Brain pericyte (primary cell): ENCODE measurements at regions not wholly inside any gene's neighbourhood (a gene's known extent, or its start where the extent isn't known, plus 50 kb on each side); places are given as distances from the start of the nearest gene placed in this dataset.

ENCODE experiments used
- DNase-seq: peaks from one replicate; pipeline ENCODE4 v3.0.0-alpha.2; 2012; ENCODE audit warnings: low read depth, low spot score

DNA sequence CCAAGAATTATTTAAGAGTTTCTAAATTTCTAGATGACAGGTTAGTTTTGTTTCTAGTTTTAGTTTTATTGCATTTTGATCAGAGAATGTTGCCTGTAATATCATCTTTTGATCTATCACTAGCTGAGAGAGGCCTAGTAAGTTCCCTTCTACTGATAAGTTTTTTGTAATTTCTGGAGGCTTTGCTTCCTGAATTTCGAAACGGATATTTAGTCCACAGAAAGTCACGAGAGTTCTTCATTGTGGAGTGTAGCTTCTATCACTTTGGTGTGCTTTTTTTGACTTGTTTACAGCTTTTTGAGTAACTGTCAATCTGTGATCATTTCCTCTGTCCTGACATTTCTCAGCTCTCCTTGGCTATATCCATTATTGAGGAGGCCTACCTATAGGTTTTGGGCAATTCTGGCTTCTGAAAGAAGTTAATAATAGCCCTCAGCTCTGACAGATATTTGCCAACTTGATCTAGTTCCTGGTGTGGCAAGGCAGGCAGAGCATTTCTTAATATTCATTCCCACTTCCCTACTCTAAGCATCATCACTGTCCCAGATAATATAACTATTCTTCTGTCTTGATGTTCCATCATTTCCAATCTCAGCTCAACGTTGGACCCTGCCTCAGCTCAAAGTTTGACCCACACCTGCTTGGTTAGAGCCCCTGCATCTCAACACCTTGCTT, 171.3 kb downstream of the BLID start:
- DNase-seq = no peak

DNA sequence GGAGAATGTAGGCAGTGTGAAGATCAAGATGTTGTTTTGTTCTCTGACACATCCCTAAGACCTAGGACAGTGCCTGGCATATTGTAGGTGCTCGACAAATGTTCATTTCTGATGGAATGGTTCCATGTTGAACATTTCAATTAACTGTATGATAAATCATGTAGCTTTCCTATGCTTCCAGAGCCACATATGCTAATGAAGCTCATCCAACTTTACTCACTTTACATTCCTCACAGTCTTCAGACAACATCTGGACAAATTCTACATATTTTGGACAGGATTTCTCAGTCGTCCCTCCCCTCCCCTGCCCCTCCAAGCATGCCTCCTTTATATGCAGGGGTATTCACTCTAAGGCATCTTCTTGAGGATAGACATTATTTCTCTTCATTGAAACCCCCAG, 177.9 kb downstream of the BLID start:
- no peak for DNase-seq

DNA sequence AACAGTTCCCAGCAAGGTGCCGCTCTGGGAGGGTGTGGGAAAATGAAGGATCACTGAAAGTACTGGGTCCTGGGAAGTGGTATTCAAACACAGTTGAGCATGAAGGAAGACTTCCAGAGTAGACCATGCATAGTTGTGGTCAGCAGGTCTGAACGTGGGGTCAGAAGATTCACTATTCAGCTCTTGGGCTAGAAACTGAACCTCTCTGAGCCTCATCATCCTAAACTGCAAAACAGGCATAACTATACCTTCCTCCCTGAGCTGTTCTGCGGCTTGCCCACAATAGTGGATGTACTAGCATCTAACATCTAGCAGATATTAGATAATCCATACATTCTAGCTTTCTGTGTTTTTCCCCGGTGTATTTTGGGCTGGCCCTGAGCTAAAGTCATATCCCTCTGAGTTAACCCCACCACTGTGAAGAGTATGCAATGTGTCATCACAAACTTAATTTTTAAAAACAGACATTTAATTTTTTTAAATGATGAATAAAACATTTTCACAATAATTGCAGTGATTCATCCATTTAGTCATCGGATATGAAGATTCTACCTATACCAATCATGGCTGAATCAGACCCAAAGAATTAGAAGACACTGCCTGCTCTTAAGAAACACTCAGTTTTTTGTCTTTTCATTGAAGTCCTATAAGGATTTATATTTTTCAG, 179.1 kb downstream of the BLID start:
- DNase-seq = no peak

DNA sequence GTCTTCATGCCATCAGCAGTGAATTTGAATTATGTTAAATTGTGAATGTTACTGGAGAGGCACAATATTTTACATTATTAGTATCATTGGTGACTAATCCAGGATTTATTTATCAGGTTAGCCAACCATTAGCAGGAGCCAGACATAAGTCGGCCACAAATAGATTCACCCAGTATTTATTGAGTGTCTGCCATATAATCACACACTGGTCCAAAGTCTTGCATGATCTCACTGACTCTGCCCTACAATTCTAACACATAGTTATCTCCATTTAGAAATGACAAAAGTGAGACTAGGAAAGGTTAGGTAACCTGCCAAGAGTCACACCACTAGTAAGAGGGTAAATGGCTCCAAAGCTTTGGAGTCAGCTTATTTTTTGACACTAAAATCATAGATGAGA, 179.6 kb downstream of the BLID start:
- no peak for DNase-seq

DNA sequence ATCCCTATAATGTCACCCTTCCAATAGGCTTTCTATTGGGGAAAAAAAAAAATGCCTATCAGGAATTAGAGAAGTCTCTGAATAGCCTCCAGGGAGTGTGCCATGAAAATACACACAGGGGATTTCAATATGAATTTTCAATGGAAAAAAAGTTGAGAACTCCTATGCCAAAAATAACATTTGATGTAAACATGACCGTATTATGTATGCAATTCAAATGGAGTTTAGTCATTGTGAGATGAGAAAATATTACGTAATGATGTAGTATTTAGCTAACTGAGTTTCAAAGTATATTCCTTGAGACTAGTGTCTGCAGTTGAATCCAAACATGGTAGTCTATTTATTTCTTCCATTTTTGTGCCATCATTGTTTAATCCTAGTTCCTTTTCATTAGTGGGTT, 182.3 kb downstream of the BLID start:
- peak; percentile 6 for DNase-seq

DNA sequence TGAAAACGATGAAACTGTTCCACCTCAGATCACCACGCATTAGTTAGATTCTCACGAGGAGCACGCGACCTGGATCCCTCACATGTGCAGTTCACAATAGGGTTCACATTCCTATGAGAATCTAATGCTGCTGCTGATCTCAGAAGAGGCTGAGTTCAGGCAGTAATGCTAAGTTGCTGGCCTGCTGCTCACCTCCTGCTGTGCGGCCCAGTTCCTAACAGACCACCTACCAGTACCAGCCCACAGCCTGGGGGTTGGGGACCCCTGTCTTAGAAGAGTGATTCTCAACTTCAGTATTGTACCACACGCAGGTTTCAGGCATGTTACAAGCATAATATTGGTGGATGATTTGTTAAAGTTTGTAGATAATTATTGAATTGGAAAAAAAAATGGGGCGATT, 182.7 kb downstream of the BLID start:
- DNase-seq = peak; percentile 11

DNA sequence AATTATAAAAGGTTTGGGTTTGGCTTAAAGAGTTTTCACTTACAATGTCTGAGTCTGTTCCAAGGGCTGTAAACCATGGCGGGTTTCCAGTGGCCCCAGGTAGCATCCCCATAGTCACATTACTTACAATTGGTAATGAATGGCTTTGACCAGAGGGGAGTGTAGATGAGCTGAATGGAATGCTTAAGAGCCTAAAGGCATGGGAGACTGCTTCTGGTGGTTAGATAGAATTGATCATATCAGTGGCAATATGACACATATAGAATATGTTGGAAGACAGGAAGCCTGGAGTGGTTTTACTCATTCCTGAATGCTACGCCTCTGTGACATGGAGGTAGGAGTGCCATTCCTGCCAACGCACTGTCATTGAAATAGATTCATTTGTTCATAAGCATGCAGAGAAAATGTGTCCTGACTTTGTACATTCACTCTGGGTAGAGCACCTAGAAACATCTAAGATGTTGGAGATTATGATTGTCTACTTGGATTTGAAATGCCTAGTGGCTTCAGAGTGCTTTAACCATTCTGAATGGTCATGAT, 183.3 kb downstream of the BLID start:
- DNase-seq = no peak

DNA sequence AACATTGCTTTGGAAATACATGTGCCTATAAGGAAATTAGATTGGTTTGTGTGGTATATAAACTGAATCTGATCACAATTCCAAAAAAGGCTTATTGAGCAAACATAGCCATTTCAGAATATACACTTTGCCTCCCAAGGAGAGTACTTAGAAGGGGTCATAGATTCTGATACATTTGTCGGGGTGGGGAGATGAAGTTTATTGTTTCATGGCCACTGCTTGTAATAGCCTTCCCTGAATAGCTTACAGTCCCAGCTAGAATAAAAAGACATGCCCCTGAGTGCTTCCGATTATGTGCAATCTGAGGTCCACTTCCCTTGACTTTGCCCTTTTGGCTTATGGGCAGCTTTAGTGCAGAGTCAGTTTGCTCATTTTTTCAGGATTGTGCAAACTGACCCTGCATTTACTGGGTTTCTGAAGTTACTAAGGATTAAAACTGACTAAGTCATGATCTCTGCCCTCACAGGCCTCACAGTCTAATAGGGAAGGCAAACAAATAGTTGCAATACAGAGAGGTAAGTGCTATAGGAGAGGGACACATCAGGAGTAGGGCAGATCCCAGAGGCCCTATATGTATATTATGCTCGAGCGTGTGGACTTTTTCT, 184.2 kb downstream of the BLID start:
- DNase-seq = no peak

DNA sequence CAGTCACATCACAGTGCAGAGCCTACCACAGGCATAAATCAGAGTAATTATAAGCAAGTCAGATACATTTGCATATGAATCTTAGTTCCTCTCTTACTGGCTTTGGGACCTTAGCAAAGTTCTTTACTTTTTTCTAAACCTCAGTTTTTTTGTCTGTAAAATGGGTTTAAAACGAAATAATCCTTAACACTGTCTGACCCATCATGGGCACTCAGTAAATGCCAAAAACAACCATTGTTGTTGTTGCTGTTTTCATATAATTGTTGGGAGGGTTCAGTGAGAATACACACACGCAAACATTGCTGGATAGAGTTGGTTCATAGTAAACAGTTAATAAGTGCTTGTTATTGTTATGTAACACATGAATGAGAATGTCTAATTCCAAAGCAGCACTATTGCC, 184.9 kb downstream of the BLID start:
- no peak for DNase-seq

DNA sequence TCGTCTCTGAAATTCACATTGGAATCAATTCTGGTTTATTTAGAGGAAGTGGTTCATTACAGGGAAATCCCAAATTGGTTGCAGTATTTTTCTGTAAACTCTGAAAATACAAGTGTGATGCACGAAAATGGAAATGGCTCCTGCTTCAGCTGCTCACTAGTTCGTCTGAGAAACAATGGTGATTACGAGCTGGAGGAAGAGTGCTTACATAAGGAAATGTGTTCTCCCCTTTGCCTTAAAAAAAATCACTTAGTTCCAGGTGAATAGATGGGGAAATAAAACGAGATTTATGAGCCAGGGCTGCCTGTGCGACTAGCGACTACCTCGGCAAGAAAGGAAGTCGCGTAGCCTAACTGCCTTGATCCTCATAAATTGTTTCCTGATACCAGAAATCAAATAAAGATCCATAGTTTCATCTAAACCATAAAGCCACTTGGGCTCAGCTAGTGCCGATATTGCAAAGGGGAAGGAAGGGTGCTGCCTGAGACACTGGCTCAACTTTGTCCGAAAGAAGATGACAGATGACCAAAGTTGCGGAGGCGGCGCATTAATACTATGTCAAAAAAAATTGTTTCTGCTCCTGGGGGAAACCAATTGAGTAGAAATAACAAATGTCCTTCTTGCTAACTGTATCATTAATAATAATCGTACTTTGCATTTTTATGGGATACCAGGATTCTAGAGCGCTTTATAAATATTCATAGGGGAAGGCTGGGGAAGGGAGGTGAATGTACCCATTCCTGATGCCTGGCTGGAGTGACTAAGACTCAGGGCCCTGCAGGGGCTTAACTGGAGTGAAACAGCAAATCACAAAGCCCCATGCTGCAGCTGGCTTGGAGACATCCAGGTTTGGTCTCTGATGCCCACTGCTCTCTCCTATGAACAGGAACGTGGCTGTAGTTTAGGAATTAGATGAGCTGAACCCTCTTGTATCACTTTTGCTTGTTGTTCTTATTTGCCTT, 185.7 kb downstream of the BLID start:
- no peak for DNase-seq

DNA sequence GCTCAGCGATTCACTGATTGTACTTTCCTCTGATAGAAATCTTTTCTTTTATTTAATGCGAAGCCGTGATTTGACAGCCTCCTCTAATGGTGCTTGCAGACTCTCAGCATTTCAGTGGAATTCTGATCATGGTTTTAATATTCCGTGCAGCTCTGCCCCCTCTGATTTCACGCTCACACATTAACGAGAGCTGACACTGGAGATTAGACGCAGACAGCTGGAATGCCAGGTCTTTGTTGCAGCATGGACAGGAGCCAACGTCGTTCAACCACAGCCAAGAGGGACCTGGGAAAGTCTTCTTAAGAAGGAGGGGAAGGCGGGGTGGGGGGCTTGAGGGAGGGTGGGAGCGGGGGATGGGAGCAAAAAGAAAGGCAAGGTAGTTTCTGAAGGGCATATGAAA, 186.4 kb downstream of the BLID start:
- no peak for DNase-seq

DNA sequence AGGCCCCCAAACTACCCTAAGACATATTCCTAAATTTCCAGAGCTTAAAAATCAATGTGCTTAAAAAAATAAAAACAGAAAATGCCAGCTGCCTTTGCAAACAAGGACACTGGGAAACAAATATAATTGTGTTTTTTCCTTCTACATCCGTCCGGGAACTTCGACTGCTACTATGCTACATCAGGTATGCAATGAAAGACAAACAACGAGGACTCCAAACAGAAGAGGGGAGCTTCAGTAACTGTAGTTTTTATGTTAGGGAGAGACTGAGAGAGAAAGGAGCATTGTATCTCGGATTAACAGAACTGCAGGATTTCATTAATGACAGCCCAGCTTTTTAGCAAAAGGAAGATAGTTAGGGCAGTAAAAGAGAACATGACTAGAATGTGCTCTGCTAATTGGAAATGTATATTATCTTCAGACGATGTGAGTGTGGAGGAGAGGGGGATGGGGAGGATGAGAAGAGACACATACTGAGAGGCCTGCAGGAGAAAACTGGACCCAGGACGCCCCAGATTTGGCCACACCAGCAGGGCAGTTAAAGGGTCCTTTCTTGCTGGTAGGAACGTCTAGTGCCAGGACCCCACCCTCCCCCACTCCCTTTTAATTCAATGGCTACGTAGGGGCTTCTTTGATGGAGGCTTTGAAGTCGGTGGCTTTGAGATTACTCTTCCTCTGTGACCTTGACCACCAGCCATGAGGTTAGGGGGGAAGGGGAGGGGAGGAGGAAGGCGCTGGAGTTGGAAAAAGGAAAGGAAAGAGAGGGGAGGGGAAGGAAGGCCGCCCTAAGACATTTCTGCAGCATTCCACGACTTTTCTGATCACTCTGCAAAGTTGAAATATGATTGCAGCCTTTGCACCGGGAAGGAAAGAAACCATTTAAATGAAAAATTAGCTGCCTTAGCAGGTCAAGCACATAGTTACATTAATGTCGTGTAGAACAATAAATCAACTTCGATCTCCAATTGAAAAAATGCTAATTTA, 187.1 kb downstream of the BLID start:
- no peak for DNase-seq

DNA sequence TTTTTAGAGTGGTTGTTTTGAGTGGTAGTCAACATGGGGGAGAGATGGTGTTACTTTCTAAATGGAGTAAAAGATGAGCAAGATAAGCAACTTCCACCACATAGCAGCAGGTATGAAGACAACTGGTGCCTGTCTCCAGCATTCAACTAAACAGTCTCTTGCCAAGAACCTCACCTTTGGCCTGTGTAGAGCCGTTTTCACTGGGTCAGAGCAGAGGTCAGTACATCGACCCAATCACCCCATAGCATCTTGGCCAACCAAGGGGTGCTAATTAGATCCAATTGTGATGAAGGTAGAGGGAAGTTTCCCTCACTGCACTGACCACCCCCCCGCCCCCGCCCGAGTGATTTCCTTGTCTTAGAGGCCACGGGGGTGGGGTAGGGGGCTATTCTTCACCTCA, 188.2 kb downstream of the BLID start:
- DNase-seq = no peak

DNA sequence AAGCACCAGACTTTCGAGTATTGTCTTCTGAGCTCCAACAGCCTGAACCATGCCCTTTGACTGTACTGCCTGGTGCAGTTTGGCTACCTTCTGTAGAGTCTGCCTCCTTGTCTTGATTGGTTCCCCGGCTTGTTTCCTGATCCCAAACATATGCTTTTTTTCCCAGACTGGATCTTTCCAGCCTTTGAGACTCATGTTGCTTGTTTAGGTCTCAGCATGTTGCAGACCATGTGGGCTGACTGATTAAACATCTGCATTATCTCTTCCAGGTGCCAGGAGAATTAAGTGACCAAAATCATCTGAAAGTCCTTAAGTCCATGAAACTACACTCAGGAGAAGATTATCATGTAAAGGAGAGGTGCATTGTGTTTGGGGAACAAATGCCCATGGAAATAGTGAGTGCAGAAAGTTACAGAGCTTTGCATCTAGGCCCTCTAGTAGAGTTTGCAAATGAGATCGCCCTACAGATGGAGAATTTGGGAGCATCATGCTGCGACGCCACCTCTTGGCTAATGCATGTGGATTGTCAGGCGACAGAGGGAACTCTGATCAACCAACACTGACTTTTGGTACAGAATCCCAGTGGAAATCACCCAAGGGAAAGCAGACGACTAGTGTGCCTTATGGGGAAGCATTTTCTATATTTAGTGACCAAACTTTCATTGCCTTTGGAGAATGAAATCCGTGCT, 188.8 kb downstream of the BLID start:
- DNase-seq = no peak

DNA sequence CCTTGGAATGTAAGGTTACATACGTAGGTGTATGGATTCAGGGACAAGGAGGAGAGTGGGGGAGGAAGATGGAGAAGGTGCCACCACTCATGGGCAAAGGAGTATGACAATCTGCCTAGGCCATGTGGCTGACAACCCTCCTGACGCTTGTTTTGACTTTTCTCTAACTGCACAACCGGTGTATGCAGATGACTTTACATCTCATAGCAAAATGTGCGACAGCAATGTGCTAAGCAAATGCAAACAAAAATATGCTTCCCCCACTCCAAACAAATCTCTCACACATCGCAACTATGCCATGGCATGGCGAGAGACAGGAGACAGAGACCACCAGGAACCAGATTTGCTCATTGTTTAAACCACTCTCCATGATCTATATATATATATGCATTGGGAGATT, 191.8 kb downstream of the BLID start:
- no peak for DNase-seq

DNA sequence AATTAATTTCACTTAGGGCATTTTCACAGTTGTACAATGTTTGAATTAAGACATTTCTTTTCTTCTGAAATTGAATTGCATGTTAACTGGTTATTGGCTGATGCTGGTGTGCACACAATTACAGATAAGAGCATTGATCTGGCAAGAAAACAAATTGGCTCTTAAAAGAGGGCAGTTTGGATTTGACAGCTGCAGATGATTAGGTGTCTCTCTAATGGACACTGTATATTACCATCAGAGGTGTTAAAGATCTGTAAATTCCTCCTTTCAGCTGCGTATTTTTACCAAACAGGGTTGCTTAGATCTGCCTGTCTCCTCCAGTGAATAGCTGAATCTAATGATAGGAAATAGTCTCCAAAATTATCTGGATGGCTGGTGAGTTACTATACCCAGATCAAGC, 198.5 kb downstream of the BLID start:
- no peak for DNase-seq

DNA sequence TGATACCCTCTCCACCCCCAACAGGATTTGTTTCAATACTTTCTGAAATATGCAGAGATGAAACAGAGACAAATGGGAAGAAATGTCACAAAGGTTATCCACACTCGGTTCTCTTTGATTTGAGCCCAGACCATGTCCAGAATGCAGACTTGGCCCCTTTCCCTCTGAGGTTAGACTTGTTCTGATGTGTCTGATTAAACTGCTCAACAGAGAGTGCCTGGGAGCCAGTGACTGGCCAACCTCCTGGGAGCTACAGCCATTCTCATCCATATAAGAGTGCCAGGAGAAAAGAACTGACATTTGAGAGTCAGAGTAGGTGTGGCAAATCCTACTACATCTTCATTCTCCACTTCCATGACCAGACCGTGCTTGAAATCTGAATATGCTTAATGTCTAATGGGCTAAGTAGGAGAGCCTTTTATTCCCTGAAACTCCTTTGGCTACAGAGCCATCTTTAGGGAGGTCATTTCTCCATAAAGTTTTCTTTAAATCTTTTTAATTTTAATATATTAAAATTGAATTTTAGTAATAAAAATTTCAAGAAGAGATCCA, 201.4 kb downstream of the BLID start:
- DNase-seq = no peak

DNA sequence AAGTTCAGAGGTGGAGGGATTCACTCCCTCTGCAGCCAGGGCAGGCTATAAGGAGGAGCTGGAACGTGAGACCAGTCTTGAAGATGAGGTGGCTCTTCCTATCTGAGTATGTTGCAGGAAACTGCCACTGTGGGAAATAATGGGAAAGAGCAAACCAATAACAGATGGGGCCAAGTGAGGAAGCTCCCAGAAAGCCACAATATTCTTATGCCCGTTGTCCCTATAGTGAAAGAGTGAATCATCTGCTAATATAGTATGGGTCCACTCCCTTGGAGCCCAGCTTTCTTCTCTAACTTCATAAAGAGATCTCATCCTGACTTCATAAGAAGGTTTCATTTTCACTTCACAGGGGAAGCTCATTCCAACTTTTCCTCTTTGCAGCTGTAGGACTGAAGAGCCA, 206.4 kb downstream of the BLID start:
- no peak for DNase-seq

DNA sequence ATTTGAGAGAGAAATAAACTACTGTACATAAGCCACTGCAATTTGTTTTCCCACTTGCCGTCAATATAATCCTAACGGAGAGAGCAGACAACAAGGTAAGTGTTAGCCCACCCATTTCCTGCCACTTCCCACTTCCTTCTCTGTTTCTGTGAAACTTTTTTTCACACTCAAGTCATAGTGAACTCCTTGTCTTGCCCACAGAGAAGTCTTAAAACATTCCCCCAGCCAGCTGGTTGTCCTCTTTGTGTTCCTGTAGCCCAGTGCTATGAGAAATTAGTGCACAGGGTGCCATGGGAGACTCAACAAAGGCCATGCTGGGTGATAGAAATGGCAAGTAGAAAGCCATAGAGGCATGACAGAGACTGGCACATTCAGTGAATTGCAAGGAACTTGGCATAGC, 208.6 kb downstream of the BLID start:
- no peak for DNase-seq

DNA sequence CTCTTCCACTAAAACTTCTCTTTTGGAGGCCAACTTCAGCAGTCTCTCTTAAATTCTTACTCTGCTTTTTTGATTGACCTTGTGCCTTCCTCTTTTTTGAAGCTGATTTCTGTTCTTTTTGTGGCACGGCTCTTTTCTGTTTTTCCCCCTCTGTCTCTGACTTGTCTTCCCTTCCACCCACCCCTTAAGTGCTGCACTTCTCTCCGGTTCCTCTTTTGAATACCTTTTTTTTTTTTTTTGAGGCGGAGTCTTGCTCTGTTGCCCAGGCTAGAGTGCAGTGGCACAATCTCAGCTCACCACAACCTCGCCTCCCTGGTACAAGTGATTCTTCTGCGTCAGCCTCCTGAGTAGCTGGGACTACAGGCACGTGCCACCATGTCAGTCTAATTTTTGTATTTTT, 211.9 kb downstream of the BLID start:
- DNase-seq = no peak
